SU-DHL-6 (cell line): ENCODE measurements at regions not wholly inside any gene's neighbourhood (a gene's known extent, or its start where the extent isn't known, plus 50 kb on each side); places are given as distances from the start of the nearest gene placed in this dataset.

ENCODE experiments used
- H2AFZ ChIP-seq: fragments of 200-600 bp; sonication (generic); 2 replicates; pipeline ENCODE4 v1.6.1; 2014; ENCODE audit warnings: low read depth, mild to moderate bottlenecking, moderate library complexity, mixed read lengths, antibody characterized with exemption, low read length; ENCODE audit not compliant: severe bottlenecking
- H3F3A ChIP-seq: fragments of 200-600 bp; shearing (Covaris generic); 2 replicates; pipeline ENCODE4 v1.6.0; 2016; ENCODE audit warnings: antibody characterized with exemption, mild to moderate bottlenecking; ENCODE audit not compliant: insufficient read depth
- H3K27ac ChIP-seq: fragments of 200-600 bp; sonication (generic); 2 replicates; pipeline ENCODE4 v1.5.1; 2016; ENCODE audit warnings: low read depth, mild to moderate bottlenecking, low read length, moderate library complexity, mixed read lengths
- H3K27me3 ChIP-seq: fragments of 200-600 bp; sonication (generic), shearing (Covaris generic); 2 replicates; pipeline ENCODE4 v1.6.0; 2014; ENCODE audit warnings: mild to moderate bottlenecking, low read length
- H3K36me3 ChIP-seq: fragments of 200-600 bp; sonication (generic); 2 replicates; pipeline ENCODE4 v1.6.1; 2014; ENCODE audit warnings: mild to moderate bottlenecking, low read length, mixed read lengths
- H3K4me2 ChIP-seq: fragments of 300-600, 200-600 bp; shearing (Covaris generic), sonication (generic); 2 replicates; pipeline ENCODE4 v1.6.0; 2014; ENCODE audit warnings: low read length, low read depth, mild to moderate bottlenecking; ENCODE audit not compliant: poor library complexity, severe bottlenecking
- H3K4me3 ChIP-seq: fragments of 200-600 bp; sonication (generic); 2 replicates; pipeline ENCODE4 v1.5.1; 2014; ENCODE audit warnings: antibody characterized with exemption, low read length, mild to moderate bottlenecking, mixed read lengths; ENCODE audit not compliant: insufficient read depth, poor library complexity, severe bottlenecking
- H3K79me2 ChIP-seq: fragments of 200-600 bp; sonication (generic); 2 replicates; pipeline ENCODE4 v1.6.1; 2014; ENCODE audit warnings: mild to moderate bottlenecking, low read length, moderate library complexity; ENCODE audit not compliant: insufficient read depth
- H3K9ac ChIP-seq: fragments of 200-600 bp; sonication (generic); 2 replicates; pipeline ENCODE4 v1.7.0; 2014; ENCODE audit warnings: mild to moderate bottlenecking, low read length
- H3K9me2 ChIP-seq: fragments of 200-600 bp; sonication (generic); replicated peaks from 2 replicates; pipeline ENCODE4 v1.6.1; 2014; ENCODE audit warnings: low read length; ENCODE audit not compliant: insufficient read depth
- H3K9me3 ChIP-seq: fragments of 200-600 bp; sonication (generic); 2 replicates; pipeline ENCODE4 v1.6.1; 2014; ENCODE audit warnings: low read length, mixed read lengths; ENCODE audit not compliant: insufficient read depth
- H4K20me1 ChIP-seq: fragments of 200-600 bp; sonication (generic); 2 replicates; pipeline ENCODE4 v1.6.1; 2014; ENCODE audit warnings: low read depth, mild to moderate bottlenecking, antibody characterized with exemption, low read length, moderate library complexity, mixed read lengths
- CTCF ChIP-seq: fragments of 200-600 bp; sonication (generic); IDR thresholded peaks from one replicate; pipeline ENCODE4 v1.5.1; 2017; ENCODE audit warnings: antibody characterized with exemption, mild to moderate bottlenecking, low read length, moderate library complexity; ENCODE audit not compliant: insufficient read depth, poor library complexity, severe bottlenecking
- EZH2phosphoT487 ChIP-seq: fragments of 200-600 bp; sonication (generic), shearing (Covaris generic); conservative IDR thresholded peaks from 2 replicates; pipeline ENCODE4 v1.6.1; 2018; ENCODE audit warnings: mild to moderate bottlenecking, antibody characterized with exemption, low read length, moderate library complexity, mixed read lengths

- no peaks in the 10 kb centered on the region for H4K20me1 ChIP-seq
- H3K9me3 ChIP-seq = no peaks in the 10 kb centered on the region
- no peak overlapping the region for H2AFZ ChIP-seq
- no peak for TF ChIP-seq CTCF
- no peak for TF ChIP-seq EZH2phosphoT487
- no peaks in the 10 kb centered on the region for H3K79me2 ChIP-seq
- H3K4me3 ChIP-seq = no peak overlapping the region
- H3K9me2 ChIP-seq = no peaks in the 10 kb centered on the region
- H3K27ac ChIP-seq = no peak overlapping the region
- H3F3A ChIP-seq = no peaks in the 10 kb centered on the region
- H3K36me3 ChIP-seq = no peaks in the 10 kb centered on the region
- no peak overlapping the region for H3K4me2 ChIP-seq
- H3K27me3 ChIP-seq = no peaks in the 10 kb centered on the region
- no peak overlapping the region for H3K9ac ChIP-seq
These were observed 291.6 kb upstream of the HDAC4 start for GRCh38 chr2:239692362-239692851.

GRCh38 chr2:239691720-239692119, 290.9 kb upstream of the HDAC4 start:
- TF ChIP-seq CTCF = no peak
- TF ChIP-seq EZH2phosphoT487 = no peak
- H3K9me2 ChIP-seq = no peaks in the 10 kb centered on the region

GRCh38 chr2:239690651-239691631, 290.1 kb upstream of the HDAC4 start:
- no peaks in the 10 kb centered on the region for H3K36me3 ChIP-seq
- no peaks in the 10 kb centered on the region for H3F3A ChIP-seq
- no peak overlapping the region for H3K9ac ChIP-seq
- H3K4me2 ChIP-seq = no peak overlapping the region
- H3K9me3 ChIP-seq = no peaks in the 10 kb centered on the region
- H3K4me3 ChIP-seq = no peak overlapping the region
- H3K9me2 ChIP-seq = no peaks in the 10 kb centered on the region
- H4K20me1 ChIP-seq = no peaks in the 10 kb centered on the region
- H2AFZ ChIP-seq = no peak overlapping the region
- no peaks in the 10 kb centered on the region for H3K27me3 ChIP-seq
- no peaks in the 10 kb centered on the region for H3K79me2 ChIP-seq
- no peak overlapping the region for H3K27ac ChIP-seq
- TF ChIP-seq EZH2phosphoT487 (no peak), CTCF (no peak)

More at GRCh38 chr2:239691720-239692119, 290.9 kb upstream of the HDAC4 start:
- Histone ChIP-seq H3K9ac (no peak overlapping the region), H3K27me3 (no peaks in the 10 kb centered on the region), H3K36me3 (no peaks in the 10 kb centered on the region), H2AFZ (no peak overlapping the region), H3K79me2 (no peaks in the 10 kb centered on the region), H3K4me2 (no peak overlapping the region), H3K4me3 (no peak overlapping the region), H4K20me1 (no peaks in the 10 kb centered on the region), H3K27ac (no peak overlapping the region), H3K9me3 (no peaks in the 10 kb centered on the region), H3F3A (no peaks in the 10 kb centered on the region)
